ENCODE measurements at regions not wholly inside any gene's neighbourhood (a gene's known extent, or its start where the extent isn't known, plus 50 kb on each side); places are given as distances from the start of the nearest gene placed in this dataset.

DNA sequence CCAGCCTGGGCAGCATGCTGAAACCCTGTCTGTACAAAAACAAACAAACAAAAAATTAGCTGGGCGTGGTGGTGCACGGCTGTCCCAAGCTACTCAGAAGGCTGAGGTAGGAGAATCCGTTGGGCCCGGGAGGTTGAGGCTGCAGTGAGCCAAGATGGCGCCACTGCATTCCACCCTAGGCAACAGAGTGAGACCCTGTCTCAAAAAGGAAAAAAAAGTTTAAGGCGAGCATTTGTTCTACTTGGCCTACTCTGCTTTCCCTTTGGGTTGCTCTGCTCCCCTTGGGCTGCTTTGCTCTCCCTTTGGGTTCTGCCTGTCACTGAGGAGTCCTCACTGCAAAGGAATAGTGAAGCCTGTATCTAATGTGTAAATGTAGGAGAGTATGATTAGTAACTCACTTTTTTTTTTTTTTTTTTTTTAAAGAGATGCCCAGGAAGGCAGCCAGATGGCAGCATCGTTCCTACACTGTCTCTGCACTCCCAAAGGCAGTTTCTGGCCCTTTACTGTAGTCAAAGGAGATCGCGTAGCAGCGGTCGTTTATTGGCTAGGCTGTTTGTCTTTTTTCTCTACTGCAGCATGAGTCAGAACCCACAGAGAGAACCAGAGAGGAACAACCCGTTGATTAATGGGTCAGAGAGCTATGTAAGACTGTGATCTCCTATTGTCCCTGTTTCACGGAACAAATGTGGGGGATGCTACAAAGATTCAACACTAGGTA lies 118.3 kb upstream of the CWC22 start:
- H3K4me3 ChIP-seq (ENCODE audit: low read depth, low read length), result no peak overlapping the region
- TF ChIP-seq, protein P1, sequence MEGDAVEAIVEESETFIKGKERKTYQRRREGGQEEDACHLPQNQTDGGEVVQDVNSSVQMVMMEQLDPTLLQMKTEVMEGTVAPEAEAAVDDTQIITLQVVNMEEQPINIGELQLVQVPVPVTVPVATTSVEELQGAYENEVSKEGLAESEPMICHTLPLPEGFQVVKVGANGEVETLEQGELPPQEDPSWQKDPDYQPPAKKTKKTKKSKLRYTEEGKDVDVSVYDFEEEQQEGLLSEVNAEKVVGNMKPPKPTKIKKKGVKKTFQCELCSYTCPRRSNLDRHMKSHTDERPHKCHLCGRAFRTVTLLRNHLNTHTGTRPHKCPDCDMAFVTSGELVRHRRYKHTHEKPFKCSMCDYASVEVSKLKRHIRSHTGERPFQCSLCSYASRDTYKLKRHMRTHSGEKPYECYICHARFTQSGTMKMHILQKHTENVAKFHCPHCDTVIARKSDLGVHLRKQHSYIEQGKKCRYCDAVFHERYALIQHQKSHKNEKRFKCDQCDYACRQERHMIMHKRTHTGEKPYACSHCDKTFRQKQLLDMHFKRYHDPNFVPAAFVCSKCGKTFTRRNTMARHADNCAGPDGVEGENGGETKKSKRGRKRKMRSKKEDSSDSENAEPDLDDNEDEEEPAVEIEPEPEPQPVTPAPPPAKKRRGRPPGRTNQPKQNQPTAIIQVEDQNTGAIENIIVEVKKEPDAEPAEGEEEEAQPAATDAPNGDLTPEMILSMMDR (IDR thresholded peaks at IDR 0.05; ENCODE audit: insufficient read depth, low read length), result peak; percentile 76

DNA sequence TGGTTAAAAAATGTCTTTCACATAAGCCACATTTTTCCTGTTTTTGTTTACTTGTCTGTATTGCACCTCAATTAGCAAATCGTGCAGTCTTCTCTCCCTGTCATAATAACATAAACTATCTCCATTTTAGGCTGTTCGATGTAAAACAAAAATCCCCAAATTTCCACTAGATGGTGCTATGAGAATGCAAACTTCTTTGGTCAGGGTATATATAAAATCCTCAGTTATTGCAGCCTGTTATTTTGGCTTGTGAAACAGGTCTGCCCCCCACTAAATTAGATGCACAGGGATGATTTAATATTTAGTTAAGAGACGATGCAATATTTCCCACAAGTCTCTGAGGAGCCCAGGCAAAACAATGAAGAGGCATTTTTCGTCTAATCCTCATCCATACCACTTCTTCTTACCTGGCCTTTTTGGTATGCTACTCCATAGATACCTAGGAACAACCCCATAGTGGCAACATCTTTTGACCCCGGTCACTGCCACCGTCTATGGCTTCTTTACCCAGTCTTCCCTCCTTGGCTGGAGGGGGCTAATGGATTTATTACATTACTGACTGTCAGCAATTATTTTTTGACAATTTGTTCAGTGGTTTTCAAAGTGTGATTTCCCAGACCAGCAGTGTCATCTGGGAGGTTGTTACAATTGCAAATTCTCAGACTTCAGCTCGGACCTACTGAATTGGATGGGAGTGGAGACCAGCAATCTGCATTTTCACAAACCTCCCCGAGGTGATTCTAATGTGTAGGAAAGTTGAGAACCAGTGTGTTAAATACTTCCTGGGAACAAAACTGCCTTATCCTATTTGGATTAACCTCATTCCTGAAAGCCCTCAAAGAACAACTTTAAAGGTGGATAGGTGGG lies 117.4 kb upstream of the CWC22 start:
- TF ChIP-seq, protein P1 (IDR thresholded peaks at IDR 0.05; ENCODE audit: insufficient read depth, low read length), result peak; percentile 65

More for the DNA sequence above, 118.3 kb upstream of the CWC22 start:
- DNase-seq (ENCODE audit: low read depth), result peak; percentile 97

DNA sequence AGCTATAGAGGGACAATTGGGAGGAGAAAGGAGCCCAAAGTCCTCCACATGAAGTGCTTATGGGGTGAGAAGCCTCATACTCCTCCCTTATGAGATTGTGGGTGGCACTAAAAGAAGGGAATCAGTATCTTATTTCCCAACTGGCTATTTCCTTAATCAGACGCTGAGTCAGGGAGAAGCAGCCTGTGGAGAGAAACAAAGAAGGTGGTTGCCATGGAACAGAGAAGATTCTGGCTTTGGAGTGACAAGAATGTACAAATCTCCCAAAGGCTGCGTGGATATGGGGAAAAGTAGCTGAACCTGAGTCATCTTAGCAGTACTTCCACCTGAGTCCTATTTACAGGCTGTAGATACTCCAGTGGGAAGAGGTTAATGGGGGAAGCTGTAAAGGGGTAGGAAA lies 115.8 kb upstream of the CWC22 start:
- TF ChIP-seq, protein P1 (IDR thresholded peaks at IDR 0.05; ENCODE audit: insufficient read depth, low read length), result no peak
- no peak overlapping the region for H3K4me3 ChIP-seq (ENCODE audit: low read depth, low read length)
- peak; percentile 53 for DNase-seq (ENCODE audit: low read depth)

More for the DNA sequence above, 117.4 kb upstream of the CWC22 start:
- no peak overlapping the region for H3K4me3 ChIP-seq (ENCODE audit: low read depth, low read length)
- peak; percentile 82 for DNase-seq (ENCODE audit: low read depth)

DNA sequence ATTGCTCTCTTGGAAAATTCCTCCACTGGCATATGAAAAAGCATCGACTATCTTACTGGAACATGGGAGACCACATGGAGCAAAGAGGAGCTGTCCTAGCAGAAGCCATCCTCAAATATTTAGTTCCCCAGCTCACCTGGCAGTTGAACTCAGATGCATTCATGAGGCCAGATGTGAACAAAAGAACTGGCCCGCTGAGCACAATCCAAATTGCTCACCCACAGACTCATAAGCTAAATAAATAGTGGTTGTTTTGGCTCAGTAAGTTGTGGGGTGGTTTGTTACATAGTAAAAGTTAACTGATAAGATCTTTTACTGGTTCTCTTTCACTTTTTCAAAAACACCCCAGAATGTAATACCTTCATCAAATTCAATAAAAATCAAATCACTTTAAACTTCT lies 108.6 kb upstream of the CWC22 start:
- TF ChIP-seq, protein P1 (IDR thresholded peaks at IDR 0.05; ENCODE audit: insufficient read depth, low read length), result no peak
- peak; percentile 35 for DNase-seq (ENCODE audit: low read depth)
- no peak overlapping the region for H3K4me3 ChIP-seq (ENCODE audit: low read depth, low read length)

DNA sequence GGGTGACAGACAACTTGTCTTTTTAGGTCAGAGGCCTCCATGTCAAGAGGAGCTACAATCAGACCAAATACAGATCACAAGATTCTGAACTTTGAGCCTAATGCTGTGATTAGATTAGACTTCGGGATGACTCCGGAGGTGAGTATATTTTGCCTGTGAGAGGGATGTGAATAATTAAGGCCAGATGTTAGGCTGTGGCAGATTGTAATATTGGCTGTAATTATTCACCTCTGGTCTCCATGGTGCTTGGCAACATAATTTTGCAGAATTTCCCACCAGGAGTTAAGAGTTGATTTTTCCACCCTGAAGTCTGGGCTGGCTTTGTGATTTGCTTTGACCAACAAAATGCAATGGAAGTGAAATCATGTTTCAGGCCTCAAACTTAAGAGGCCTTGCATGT lies 108.2 kb upstream of the CWC22 start:
- TF ChIP-seq, protein P1 (IDR thresholded peaks at IDR 0.05; ENCODE audit: insufficient read depth, low read length), result no peak
- no peak for DNase-seq (ENCODE audit: low read depth)
- no peak overlapping the region for H3K4me3 ChIP-seq (ENCODE audit: low read depth, low read length)

DNA sequence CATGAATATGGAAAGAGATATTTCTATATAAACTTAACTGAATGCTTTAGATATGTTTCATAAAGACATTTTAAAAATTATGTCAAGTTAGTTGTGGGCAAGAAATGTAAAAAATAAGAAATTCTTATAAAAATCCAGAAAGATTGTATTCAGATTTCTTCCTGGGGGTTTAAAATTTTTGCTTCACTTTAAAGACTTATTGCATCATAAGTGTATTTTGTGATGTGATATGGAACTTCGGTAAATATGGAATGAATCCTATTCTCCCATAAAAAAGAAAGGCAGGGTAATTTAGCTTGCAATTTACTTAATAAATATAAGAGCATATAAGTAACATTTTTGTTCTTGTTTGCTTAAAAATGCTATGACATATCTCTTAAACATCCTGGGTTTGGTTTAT lies 104.8 kb upstream of the CWC22 start:
- H3K4me3 ChIP-seq (ENCODE audit: low read depth, low read length), result no peak overlapping the region
- no peak for DNase-seq (ENCODE audit: low read depth)
- TF ChIP-seq, protein P1 (IDR thresholded peaks at IDR 0.05; ENCODE audit: insufficient read depth, low read length), result no peak

All from fibroblast of the aortic adventitia (primary cell).